GM23338 (cell line): ENCODE measurements at regions not wholly inside any gene's neighbourhood (a gene's known extent, or its start where the extent isn't known, plus 50 kb on each side); places are given as distances from the start of the nearest gene placed in this dataset.
"Not testable (repeated sequence)": the region's sequence is repeated elsewhere in the genome, so short reads cannot be mapped to it uniquely, and the experiment has no call there.

Experiments
- ATAC-seq: fragments of 200-7000 bp; cut with Tn5 transposase; 3 replicates; pipeline ENCODE4 v1.9.1; 2020
- DNase-seq: peaks from one replicate; pipeline ENCODE4 v3.0.0-alpha.2; 2015; ENCODE audit warnings: low spot score
- H2AFZ ChIP-seq: fragments of 200-600 bp; sonication (generic); 2 replicates; pipeline ENCODE4 v1.8.0; 2016; ENCODE audit warnings: antibody characterized with exemption, mild to moderate bottlenecking, moderate library complexity
- H3F3A ChIP-seq: fragments of 200-600 bp; sonication (generic); replicated peaks from 2 replicates; pipeline ENCODE4 v1.8.0; 2017; ENCODE audit warnings: antibody characterized with exemption, mixed run types, low read depth
- H3K27ac ChIP-seq: fragments of 200-600 bp; sonication (generic); 2 replicates; pipeline ENCODE4 v1.6.1; 2016; ENCODE audit warnings: low read depth
- H3K27me3 ChIP-seq: fragments of 200-600 bp; sonication (generic); 2 replicates; pipeline ENCODE4 v1.8.0; 2016; ENCODE audit warnings: mild to moderate bottlenecking, mixed run types, moderate library complexity; ENCODE audit not compliant: insufficient read depth
- H3K36me3 ChIP-seq: fragments of 200-600 bp; sonication (generic); 2 replicates; pipeline ENCODE4 v1.8.0; 2016; ENCODE audit warnings: mild to moderate bottlenecking; ENCODE audit not compliant: insufficient read depth
- H3K4me1 ChIP-seq: fragments of 200-600 bp; sonication (generic); 2 replicates; pipeline ENCODE4 v1.8.0; 2016; ENCODE audit warnings: mild to moderate bottlenecking, moderate library complexity; ENCODE audit not compliant: insufficient read depth
- H3K4me2 ChIP-seq: fragments of 200-600 bp; sonication (generic); 2 replicates; pipeline ENCODE4 v1.7.1; 2017; ENCODE audit warnings: mixed run types
- H3K4me3 ChIP-seq: fragments of 200-600 bp; sonication (generic); 2 replicates; pipeline ENCODE4 v1.6.1; 2016; ENCODE audit warnings: mixed run types
- H3K79me2 ChIP-seq: fragments of 200-600 bp; sonication (generic); replicated peaks from 2 replicates; pipeline ENCODE4 v1.8.0; 2017; ENCODE audit warnings: mild to moderate bottlenecking; ENCODE audit not compliant: insufficient read depth
- H3K9me2 ChIP-seq: fragments of 200-600 bp; sonication (generic); 2 replicates; pipeline ENCODE4 v1.8.0; 2017; ENCODE audit not compliant: insufficient read depth
- H4K20me1 ChIP-seq: fragments of 200-600 bp; sonication (generic); replicated peaks from 2 replicates; pipeline ENCODE4 v1.8.0; 2017; ENCODE audit warnings: mild to moderate bottlenecking; ENCODE audit not compliant: insufficient read depth
- H3K27ac Mint-ChIP-seq: 2 replicates; pipeline ENCODE4 v1.8.0; 2020; ENCODE audit warnings: inconsistent platforms, mild to moderate bottlenecking, moderate library complexity, mixed read lengths
- H3K27me3 Mint-ChIP-seq: 3 replicates; pipeline ENCODE4 v1.8.0; 2022; ENCODE audit warnings: low read depth, mild to moderate bottlenecking, moderate library complexity, mixed read lengths, inconsistent platforms; ENCODE audit not compliant: insufficient read depth, poor library complexity
- H3K36me3 Mint-ChIP-seq: 3 replicates; pipeline ENCODE4 v1.8.0; 2021; ENCODE audit warnings: low read depth, mild to moderate bottlenecking, inconsistent platforms, moderate library complexity, mixed read lengths
- H3K4me1 Mint-ChIP-seq: 3 replicates; pipeline ENCODE4 v1.8.0; 2020; ENCODE audit warnings: mild to moderate bottlenecking, inconsistent platforms, mixed read lengths
- H3K4me3 Mint-ChIP-seq: 3 replicates; pipeline ENCODE4 v1.8.0; 2021; ENCODE audit warnings: moderate library complexity, mild to moderate bottlenecking, inconsistent platforms, mixed read lengths
- H3K9me3 Mint-ChIP-seq: 3 replicates; pipeline ENCODE4 v1.8.0; 2020; ENCODE audit warnings: moderate library complexity, mild to moderate bottlenecking, inconsistent platforms, mixed read lengths

GRCh38 chr7:75254238-75254637 lies 141.2 kb upstream of the TRIM73 start:
- not testable (repeated sequence) for H3K9me3 Mint-ChIP-seq, H3K9me2 ChIP-seq, H3F3A ChIP-seq, H3K4me1 ChIP-seq, H2AFZ ChIP-seq, H3K36me3 Mint-ChIP-seq, H3K27ac Mint-ChIP-seq, H3K79me2 ChIP-seq, H3K27me3 ChIP-seq, ATAC-seq, H3K27ac ChIP-seq, H3K4me2 ChIP-seq, DNase-seq, H3K4me1 Mint-ChIP-seq, H3K4me3 Mint-ChIP-seq, H3K36me3 ChIP-seq, H4K20me1 ChIP-seq, H3K27me3 Mint-ChIP-seq, H3K4me3 ChIP-seq

DNA sequence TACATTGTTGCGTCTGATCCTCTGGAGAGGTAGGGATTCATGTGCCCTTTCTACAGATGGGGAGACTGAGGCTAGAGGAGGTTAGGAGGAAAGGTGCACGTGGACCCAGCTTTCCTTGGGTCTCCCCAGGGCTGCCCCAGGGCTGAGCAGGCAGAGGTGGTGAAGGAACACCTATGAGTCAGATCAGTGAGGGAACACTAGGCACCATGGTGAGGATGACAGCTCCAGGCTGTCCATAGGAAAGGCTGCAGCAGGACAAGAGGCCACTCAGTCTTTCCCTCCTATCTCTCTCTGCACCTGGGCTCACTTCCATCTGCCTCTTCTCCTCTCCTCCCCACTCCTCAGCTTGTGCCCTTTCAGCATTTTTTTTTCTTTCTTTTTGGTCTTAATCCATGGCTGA lies 138.0 kb upstream of the TRIM73 start:
- not testable (repeated sequence) for H3K9me2 ChIP-seq, H3K4me3 ChIP-seq, H3K79me2 ChIP-seq, H3K27ac Mint-ChIP-seq, H3K36me3 ChIP-seq, H3K4me2 ChIP-seq, H3K9me3 Mint-ChIP-seq, H3K27me3 ChIP-seq, H3F3A ChIP-seq, H4K20me1 ChIP-seq, H3K4me1 ChIP-seq, H3K4me3 Mint-ChIP-seq, H3K27me3 Mint-ChIP-seq, H3K4me1 Mint-ChIP-seq, H3K27ac ChIP-seq, DNase-seq, H3K36me3 Mint-ChIP-seq, ATAC-seq, H2AFZ ChIP-seq

GRCh38 chr7:75259454-75260003 lies 135.9 kb upstream of the TRIM73 start:
- not testable (repeated sequence) for H3K4me3 ChIP-seq, H3K4me2 ChIP-seq, H3K27me3 ChIP-seq, DNase-seq, H3K36me3 Mint-ChIP-seq, ATAC-seq, H3K4me1 ChIP-seq, H3K9me3 Mint-ChIP-seq, H3K27ac Mint-ChIP-seq, H3F3A ChIP-seq, H4K20me1 ChIP-seq, H3K27me3 Mint-ChIP-seq, H2AFZ ChIP-seq, H3K27ac ChIP-seq, H3K36me3 ChIP-seq, H3K4me1 Mint-ChIP-seq, H3K4me3 Mint-ChIP-seq, H3K9me2 ChIP-seq, H3K79me2 ChIP-seq

DNA sequence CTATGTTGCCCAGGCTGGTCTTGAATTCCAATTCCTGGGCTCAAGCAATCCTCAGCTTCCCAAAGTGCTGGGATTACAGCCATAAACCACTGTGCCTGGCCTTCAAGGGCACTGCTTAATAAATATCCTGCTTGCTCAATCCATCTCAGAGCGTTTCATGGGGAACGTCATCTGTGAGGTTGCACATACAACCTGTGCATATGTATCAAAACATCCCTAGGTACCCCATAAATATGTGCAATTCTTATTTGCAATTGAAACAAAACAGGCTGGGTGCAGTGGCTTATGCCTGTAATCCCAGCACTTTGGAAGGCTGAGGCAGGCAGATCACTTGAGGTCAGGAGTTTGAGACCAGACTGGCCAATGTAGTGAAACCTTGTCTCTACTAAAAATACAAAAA lies 133.8 kb upstream of the TRIM73 start:
- not testable (repeated sequence) for ATAC-seq, H3K4me2 ChIP-seq, H3K9me3 Mint-ChIP-seq, H3K27ac ChIP-seq, H3K27me3 Mint-ChIP-seq, H3K4me3 Mint-ChIP-seq, H3F3A ChIP-seq, DNase-seq, H3K9me2 ChIP-seq, H3K4me1 ChIP-seq, H4K20me1 ChIP-seq, H3K4me1 Mint-ChIP-seq, H3K4me3 ChIP-seq, H3K36me3 Mint-ChIP-seq, H2AFZ ChIP-seq, H3K79me2 ChIP-seq, H3K36me3 ChIP-seq, H3K27me3 ChIP-seq, H3K27ac Mint-ChIP-seq

- H3K36me3 ChIP-seq, H3K9me3 Mint-ChIP-seq, H3K27me3 Mint-ChIP-seq, H3K4me1 Mint-ChIP-seq, H3F3A ChIP-seq, H4K20me1 ChIP-seq, H3K27ac ChIP-seq, H3K4me1 ChIP-seq, H3K4me3 ChIP-seq, H3K9me2 ChIP-seq, H3K4me2 ChIP-seq, H3K27ac Mint-ChIP-seq, H3K4me3 Mint-ChIP-seq, H3K36me3 Mint-ChIP-seq, H3K27me3 ChIP-seq, DNase-seq, H3K79me2 ChIP-seq, H2AFZ ChIP-seq: not testable (repeated sequence)
- ATAC-seq = peak; percentile 93
Measured at GRCh38 chr7:75268158-75268557, 127.3 kb upstream of the TRIM73 start.

GRCh38 chr7:75269159-75269558 lies 126.3 kb upstream of the TRIM73 start:
- H3K27ac Mint-ChIP-seq, H3K9me3 Mint-ChIP-seq, H3K4me2 ChIP-seq, H2AFZ ChIP-seq, H3F3A ChIP-seq, H3K27me3 Mint-ChIP-seq, H4K20me1 ChIP-seq, H3K4me1 Mint-ChIP-seq, H3K27ac ChIP-seq, H3K27me3 ChIP-seq, H3K36me3 ChIP-seq, DNase-seq, H3K4me1 ChIP-seq, H3K9me2 ChIP-seq, H3K4me3 ChIP-seq, H3K4me3 Mint-ChIP-seq, H3K79me2 ChIP-seq, H3K36me3 Mint-ChIP-seq: not testable (repeated sequence)
- ATAC-seq = peak; percentile 87

- not testable (repeated sequence) for H3K4me3 ChIP-seq, H3K27ac Mint-ChIP-seq, H2AFZ ChIP-seq, H3K36me3 ChIP-seq, H3K27ac ChIP-seq, H3K27me3 ChIP-seq, ATAC-seq, H3K4me3 Mint-ChIP-seq, H3K79me2 ChIP-seq, H3K27me3 Mint-ChIP-seq, H3K4me1 ChIP-seq, H3K9me3 Mint-ChIP-seq, H3K9me2 ChIP-seq, H4K20me1 ChIP-seq, H3K4me1 Mint-ChIP-seq, H3F3A ChIP-seq, DNase-seq, H3K4me2 ChIP-seq, H3K36me3 Mint-ChIP-seq
Measured at GRCh38 chr7:75274114-75274513, 121.3 kb upstream of the TRIM73 start.
